H1 (cell line): ENCODE measurements at regions not wholly inside any gene's neighbourhood (a gene's known extent, or its start where the extent isn't known, plus 50 kb on each side); places are given as distances from the start of the nearest gene placed in this dataset.

Experiments
- BACH1 ChIP-seq: IDR thresholded peaks from 2 replicates; pipeline ENCODE4 v1.6.1; 2012; ENCODE audit warnings: low read length, improper control_type of control experiment
- CHD1 ChIP-seq: IDR thresholded peaks from 2 replicates; pipeline ENCODE4 v1.6.1; 2012; ENCODE audit warnings: low read depth, low read length, improper control_type of control experiment
- CTCF ChIP-seq, 3 experiments: IDR thresholded peaks; 1 replicate in 2 of 3; 2 replicates in 1 of 3; pipeline versions ENCODE4 v1.5.1 to v1.6.1; 2011; ENCODE audit warnings: low read length in 3 of 3, mild to moderate bottlenecking in 3 of 3, inconsistent platforms in 2 of 3, low read depth in 1 of 3, moderate library complexity in 1 of 3; ENCODE audit not compliant: insufficient read depth in 1 of 3; ENCODE audit errors: control extremely low read depth in 1 of 3
- HDAC6 ChIP-seq: IDR thresholded peaks from one replicate; pipeline ENCODE4 v1.7.1; 2012; ENCODE audit warnings: low read depth, mild to moderate bottlenecking, inconsistent platforms, low read length, moderate library complexity
- KDM1A ChIP-seq: fragments of 200-600, 300-600 bp; sonication (generic); IDR thresholded peaks from 2 replicates; pipeline ENCODE4 v1.7.1; 2016; ENCODE audit warnings: mild to moderate bottlenecking, low read length, borderline replicate concordance
- POLR2AphosphoS5 ChIP-seq: IDR thresholded peaks from 2 replicates; pipeline ENCODE4 v1.6.1; 2011; ENCODE audit warnings: low read depth, low read length
- TEAD4 ChIP-seq: IDR thresholded peaks from 2 replicates; pipeline ENCODE4 v1.6.1; 2012; ENCODE audit warnings: low read depth, low read length, inconsistent platforms, mixed read lengths
- TF ChIP-seq, protein P1 (sequence below): fragments of 300-600 bp; sonication (generic); IDR thresholded peaks from 2 replicates; pipeline ENCODE4 v1.7.1; 2012; ENCODE audit warnings: low read length, moderate library complexity, mild to moderate bottlenecking, inconsistent platforms; ENCODE audit not compliant: insufficient replicate concordance

DNA sequence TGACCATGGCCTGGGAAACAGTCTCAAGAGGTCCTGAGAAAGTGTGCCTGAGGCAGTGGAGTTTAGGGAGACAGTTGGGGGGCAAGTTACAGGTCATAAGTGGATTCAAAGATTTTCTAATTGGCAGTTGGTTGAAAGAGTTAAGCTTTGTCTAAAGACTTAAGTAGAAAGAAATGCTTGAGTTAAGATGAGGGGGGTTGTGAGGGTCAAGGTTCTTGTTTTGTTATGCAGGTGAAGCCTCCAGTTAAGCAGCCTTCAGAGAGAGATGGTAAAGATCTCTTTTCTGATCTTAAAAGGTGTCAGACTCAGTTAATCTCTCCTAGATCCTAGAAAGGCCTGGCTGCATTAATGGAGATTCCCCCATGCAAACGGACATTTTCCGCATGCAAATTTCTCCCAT is 356.3 kb upstream of the C2CD4B start (continued):
- TF ChIP-seq, protein P1, sequence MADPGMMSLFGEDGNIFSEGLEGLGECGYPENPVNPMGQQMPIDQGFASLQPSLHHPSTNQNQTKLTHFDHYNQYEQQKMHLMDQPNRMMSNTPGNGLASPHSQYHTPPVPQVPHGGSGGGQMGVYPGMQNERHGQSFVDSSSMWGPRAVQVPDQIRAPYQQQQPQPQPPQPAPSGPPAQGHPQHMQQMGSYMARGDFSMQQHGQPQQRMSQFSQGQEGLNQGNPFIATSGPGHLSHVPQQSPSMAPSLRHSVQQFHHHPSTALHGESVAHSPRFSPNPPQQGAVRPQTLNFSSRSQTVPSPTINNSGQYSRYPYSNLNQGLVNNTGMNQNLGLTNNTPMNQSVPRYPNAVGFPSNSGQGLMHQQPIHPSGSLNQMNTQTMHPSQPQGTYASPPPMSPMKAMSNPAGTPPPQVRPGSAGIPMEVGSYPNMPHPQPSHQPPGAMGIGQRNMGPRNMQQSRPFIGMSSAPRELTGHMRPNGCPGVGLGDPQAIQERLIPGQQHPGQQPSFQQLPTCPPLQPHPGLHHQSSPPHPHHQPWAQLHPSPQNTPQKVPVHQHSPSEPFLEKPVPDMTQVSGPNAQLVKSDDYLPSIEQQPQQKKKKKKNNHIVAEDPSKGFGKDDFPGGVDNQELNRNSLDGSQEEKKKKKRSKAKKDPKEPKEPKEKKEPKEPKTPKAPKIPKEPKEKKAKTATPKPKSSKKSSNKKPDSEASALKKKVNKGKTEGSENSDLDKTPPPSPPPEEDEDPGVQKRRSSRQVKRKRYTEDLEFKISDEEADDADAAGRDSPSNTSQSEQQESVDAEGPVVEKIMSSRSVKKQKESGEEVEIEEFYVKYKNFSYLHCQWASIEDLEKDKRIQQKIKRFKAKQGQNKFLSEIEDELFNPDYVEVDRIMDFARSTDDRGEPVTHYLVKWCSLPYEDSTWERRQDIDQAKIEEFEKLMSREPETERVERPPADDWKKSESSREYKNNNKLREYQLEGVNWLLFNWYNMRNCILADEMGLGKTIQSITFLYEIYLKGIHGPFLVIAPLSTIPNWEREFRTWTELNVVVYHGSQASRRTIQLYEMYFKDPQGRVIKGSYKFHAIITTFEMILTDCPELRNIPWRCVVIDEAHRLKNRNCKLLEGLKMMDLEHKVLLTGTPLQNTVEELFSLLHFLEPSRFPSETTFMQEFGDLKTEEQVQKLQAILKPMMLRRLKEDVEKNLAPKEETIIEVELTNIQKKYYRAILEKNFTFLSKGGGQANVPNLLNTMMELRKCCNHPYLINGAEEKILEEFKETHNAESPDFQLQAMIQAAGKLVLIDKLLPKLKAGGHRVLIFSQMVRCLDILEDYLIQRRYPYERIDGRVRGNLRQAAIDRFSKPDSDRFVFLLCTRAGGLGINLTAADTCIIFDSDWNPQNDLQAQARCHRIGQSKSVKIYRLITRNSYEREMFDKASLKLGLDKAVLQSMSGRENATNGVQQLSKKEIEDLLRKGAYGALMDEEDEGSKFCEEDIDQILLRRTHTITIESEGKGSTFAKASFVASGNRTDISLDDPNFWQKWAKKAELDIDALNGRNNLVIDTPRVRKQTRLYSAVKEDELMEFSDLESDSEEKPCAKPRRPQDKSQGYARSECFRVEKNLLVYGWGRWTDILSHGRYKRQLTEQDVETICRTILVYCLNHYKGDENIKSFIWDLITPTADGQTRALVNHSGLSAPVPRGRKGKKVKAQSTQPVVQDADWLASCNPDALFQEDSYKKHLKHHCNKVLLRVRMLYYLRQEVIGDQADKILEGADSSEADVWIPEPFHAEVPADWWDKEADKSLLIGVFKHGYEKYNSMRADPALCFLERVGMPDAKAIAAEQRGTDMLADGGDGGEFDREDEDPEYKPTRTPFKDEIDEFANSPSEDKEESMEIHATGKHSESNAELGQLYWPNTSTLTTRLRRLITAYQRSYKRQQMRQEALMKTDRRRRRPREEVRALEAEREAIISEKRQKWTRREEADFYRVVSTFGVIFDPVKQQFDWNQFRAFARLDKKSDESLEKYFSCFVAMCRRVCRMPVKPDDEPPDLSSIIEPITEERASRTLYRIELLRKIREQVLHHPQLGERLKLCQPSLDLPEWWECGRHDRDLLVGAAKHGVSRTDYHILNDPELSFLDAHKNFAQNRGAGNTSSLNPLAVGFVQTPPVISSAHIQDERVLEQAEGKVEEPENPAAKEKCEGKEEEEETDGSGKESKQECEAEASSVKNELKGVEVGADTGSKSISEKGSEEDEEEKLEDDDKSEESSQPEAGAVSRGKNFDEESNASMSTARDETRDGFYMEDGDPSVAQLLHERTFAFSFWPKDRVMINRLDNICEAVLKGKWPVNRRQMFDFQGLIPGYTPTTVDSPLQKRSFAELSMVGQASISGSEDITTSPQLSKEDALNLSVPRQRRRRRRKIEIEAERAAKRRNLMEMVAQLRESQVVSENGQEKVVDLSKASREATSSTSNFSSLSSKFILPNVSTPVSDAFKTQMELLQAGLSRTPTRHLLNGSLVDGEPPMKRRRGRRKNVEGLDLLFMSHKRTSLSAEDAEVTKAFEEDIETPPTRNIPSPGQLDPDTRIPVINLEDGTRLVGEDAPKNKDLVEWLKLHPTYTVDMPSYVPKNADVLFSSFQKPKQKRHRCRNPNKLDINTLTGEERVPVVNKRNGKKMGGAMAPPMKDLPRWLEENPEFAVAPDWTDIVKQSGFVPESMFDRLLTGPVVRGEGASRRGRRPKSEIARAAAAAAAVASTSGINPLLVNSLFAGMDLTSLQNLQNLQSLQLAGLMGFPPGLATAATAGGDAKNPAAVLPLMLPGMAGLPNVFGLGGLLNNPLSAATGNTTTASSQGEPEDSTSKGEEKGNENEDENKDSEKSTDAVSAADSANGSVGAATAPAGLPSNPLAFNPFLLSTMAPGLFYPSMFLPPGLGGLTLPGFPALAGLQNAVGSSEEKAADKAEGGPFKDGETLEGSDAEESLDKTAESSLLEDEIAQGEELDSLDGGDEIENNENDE = no peak
- TF ChIP-seq POLR2AphosphoS5 (no peak), KDM1A (no peak), CHD1 (no peak), HDAC6 (no peak), TEAD4 (no peak), CTCF (IDR thresholded peaks at IDR 0.05; ENCODE audit: control extremely low read depth in 1 of 3, insufficient read depth in 1 of 3, low read depth in 1 of 3, low read length in 3 of 3) (no peak), BACH1 (no peak)
